Coronary artery (tissue), 2 donors: ENCODE measurements at regions not wholly inside any gene's neighbourhood (a gene's known extent, or its start where the extent isn't known, plus 50 kb on each side); places are given as distances from the start of the nearest gene placed in this dataset.
"Not testable (repeated sequence)": the region's sequence is repeated elsewhere in the genome, so short reads cannot be mapped to it uniquely, and the experiment has no call there.

Experiments
- DNase-seq: peaks from one replicate; pipeline ENCODE4 v3.0.0-alpha.2; 2017; ENCODE audit warnings: low spot score
- H3K27ac ChIP-seq, 2 donors: fragments of 200-600 bp; sonication (generic); one replicate each; pipeline ENCODE4 v1.5.1; 2016 to 2019
- H3K4me3 ChIP-seq: fragments of 200-600 bp; sonication (generic); 2 replicates; pipeline ENCODE4 v1.5.1; 2016; ENCODE audit warnings: mild to moderate bottlenecking, moderate library complexity
- CTCF ChIP-seq: fragments of 200-600 bp; sonication (generic); IDR thresholded peaks from one replicate; pipeline ENCODE4 v1.5.1; 2019; ENCODE audit warnings: antibody characterized with exemption

GRCh38 chrX:3807906-3808305 lies 94.5 kb upstream of the PRKX start:
- Histone ChIP-seq H3K4me3 (no peak overlapping the region), H3K27ac (no peak overlapping the region)
- DNase-seq: no peak
- TF ChIP-seq CTCF: no peak

DNA sequence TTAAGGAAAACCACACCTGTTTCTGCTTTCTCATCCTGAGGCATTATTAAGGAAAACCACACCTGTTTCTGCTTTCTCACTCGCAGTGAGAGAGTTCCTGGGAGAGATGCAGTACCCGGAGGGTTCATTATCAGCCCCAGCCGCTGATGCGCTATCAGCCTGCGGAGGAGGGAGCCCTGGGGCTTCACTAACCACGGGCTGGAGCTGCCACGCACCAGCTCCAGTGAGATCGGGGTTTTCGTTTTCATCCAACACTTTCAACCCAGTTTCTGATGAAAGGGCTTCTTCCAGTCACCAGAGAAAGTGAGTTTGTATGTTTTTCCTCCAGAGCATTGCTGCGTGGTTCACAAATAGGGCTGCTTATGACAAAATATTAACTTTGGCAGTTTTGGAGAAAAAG lies 93.2 kb upstream of the PRKX start:
- Histone ChIP-seq H3K27ac (no peak overlapping the region), H3K4me3 (no peak overlapping the region)
- no peak for TF ChIP-seq CTCF
- no peak for DNase-seq

DNA sequence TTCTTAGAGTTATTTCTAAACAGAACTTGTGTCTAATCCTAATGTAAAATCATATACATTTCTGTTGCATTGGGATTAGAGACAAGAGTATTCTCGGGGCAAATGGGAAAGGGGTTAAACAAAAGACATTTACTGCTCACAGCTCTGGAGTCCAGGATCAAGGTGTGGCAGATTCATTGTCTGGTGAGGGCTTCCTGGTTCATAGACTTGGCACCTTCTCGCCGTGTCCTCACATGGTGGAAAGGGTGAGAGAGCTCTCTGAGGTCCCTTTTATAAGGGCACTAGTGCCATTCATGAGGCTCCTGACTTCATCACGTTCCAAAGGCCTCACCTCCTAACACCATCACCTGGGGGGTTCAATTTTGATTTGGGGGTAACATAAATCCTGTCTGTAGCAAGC lies 90.3 kb upstream of the PRKX start:
- no peak overlapping the region for H3K27ac ChIP-seq
- TF ChIP-seq CTCF: no peak

GRCh38 chrX:3803305-3803704 lies 89.9 kb upstream of the PRKX start:
- DNase-seq: no peak
- TF ChIP-seq CTCF: no peak
- Histone ChIP-seq H3K4me3 (no peak overlapping the region), H3K27ac (no peak overlapping the region)

More for the DNA sequence above, 90.3 kb upstream of the PRKX start:
- no peak overlapping the region for H3K4me3 ChIP-seq
- DNase-seq: no peak

DNA sequence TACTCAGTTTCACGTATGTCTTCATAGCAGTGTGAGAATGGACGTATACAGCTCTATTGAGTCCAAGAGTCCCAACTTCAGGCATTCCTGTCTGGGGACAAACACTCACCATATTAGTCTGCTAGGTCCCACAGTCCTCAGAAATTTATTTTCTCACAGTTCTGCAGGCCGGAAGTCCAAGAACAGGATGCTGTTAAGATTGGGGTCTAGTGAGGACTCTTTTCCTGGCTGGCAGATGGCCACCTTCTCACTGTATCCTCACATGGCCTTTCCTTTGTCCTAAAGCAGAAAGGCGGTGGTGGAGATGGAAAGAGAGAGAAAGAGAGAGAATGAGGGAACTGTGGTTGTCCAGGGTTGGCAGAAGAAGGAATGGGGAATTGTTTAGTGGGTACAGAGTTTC lies 82.0 kb upstream of the PRKX start:
- not testable (repeated sequence) for H3K27ac ChIP-seq, DNase-seq, H3K4me3 ChIP-seq

DNA sequence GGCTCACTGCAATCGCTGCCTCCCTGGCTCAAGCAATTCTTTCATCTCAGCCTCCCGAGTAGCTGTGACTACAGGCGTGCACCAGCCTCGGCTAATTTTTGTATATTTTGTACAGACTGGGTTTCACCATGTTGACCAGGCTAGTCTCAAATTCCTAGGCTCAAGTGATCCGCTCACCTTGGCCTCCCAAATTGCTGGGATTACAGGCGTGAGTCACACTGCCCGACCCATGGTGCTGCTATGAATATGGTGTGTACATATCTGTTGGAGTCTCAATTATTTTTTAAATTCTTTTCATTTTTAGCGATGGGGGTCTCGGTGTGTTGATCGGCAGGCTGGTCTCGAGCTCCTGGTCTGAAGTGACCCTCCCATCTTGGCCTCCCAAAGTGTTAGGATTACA lies 78.0 kb upstream of the PRKX start:
- Histone ChIP-seq H3K4me3 (no peak overlapping the region), H3K27ac (no peak overlapping the region)
- DNase-seq: no peak
- TF ChIP-seq CTCF: no peak

DNA sequence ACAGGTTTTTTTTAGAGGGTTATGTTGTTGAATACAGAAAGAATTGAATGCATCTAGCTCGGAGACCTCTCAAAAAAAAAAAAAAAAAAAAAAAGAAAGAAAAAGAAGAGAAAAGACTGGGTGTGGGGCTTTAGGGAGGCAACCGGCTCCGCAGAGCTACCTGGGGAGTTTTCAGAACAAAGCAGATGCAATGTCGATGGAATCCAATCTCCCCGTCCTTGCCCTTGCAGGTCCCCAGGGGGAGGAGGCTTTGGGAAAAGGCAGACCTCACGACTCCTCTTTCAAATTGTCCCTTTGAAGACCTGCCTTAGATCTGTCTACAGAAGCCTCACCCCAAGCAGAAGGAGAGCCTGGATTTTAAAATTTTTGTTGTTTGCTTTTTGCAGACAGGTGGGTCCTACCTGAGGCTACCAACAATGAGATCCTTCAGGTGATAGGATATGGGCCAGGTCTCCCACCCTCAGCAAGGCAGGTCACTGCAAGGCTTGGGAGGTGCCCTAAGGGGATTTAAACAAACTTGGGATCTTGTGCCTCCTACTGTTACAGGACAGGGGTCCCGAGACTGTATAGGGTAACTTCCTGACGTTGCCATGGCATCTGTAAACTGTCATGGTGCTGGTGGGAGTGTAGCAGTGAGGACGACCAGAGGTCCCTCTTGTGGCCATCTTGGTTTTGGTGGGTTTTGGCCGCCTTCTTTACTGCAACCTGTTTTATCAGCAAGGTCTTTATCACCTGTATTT lies 75.2 kb upstream of the PRKX start:
- no peak overlapping the region for H3K27ac ChIP-seq
- H3K4me3 ChIP-seq: no peak overlapping the region
- no peak for DNase-seq
- TF ChIP-seq CTCF: no peak
